Nephron (organoid): ENCODE measurements at regions not wholly inside any gene's neighbourhood (a gene's known extent, or its start where the extent isn't known, plus 50 kb on each side); places are given as distances from the start of the nearest gene placed in this dataset.
"Not testable (repeated sequence)": the region's sequence is repeated elsewhere in the genome, so short reads cannot be mapped to it uniquely, and the experiment has no call there.

Experiments
- H3K27ac Mint-ChIP-seq, 3 experiments: 2 replicates each; pipeline ENCODE4 v1.8.0; 2020; ENCODE audit warnings: mixed read lengths in 3 of 3, mild to moderate bottlenecking in 2 of 3, moderate library complexity in 1 of 3
- H3K27me3 Mint-ChIP-seq: 2 replicates; pipeline ENCODE4 v1.8.0; 2021; ENCODE audit warnings: low read depth, mild to moderate bottlenecking, moderate library complexity, mixed read lengths
- H3K36me3 Mint-ChIP-seq: 2 replicates; pipeline ENCODE4 v1.8.0; 2020; ENCODE audit warnings: low read depth, mixed read lengths
- H3K4me1 Mint-ChIP-seq: 2 replicates; pipeline ENCODE4 v1.8.0; 2020; ENCODE audit warnings: mixed read lengths
- H3K4me3 Mint-ChIP-seq, 3 experiments: 2 replicates each; pipeline ENCODE4 v1.8.0; 2020; ENCODE audit warnings: mild to moderate bottlenecking in 3 of 3, mixed read lengths in 3 of 3, moderate library complexity in 2 of 3
- H3K9me3 Mint-ChIP-seq: 2 replicates; pipeline ENCODE4 v1.8.0; 2020; ENCODE audit warnings: mixed read lengths
- TF ChIP-seq, protein P1 (sequence below), 3 experiments: fragments of 200-600 bp; sonication (generic); IDR thresholded peaks; one replicate each; pipeline ENCODE4 v1.5.0; 2021; ENCODE audit warnings: antibody characterized with exemption in 3 of 3; ENCODE audit not compliant: unreplicated experiment in 3 of 3

DNA sequence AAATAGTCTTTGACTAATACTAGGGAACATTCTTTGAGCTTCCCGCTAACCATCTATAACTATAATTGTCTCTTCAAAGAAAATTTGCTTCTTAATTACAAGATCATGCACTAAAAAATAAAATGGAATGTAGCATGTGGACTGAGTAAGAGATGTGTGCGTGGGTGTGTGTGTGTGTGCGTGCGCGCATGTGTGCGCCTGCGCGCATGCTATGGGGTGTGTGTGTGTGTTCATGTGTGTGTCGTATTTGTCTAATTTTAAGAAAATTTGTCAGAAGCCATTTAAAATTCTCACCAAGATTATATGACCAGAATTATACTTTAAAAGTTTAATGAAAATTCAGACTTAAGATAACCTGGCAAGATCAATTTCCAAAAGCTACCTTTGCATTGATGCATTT is 593.0 kb downstream of the ACTL7B start:
- H3K4me1 Mint-ChIP-seq = no peaks in the 10 kb centered on the region
- no peak overlapping the region for H3K27ac Mint-ChIP-seq
- TF ChIP-seq, protein P1, sequence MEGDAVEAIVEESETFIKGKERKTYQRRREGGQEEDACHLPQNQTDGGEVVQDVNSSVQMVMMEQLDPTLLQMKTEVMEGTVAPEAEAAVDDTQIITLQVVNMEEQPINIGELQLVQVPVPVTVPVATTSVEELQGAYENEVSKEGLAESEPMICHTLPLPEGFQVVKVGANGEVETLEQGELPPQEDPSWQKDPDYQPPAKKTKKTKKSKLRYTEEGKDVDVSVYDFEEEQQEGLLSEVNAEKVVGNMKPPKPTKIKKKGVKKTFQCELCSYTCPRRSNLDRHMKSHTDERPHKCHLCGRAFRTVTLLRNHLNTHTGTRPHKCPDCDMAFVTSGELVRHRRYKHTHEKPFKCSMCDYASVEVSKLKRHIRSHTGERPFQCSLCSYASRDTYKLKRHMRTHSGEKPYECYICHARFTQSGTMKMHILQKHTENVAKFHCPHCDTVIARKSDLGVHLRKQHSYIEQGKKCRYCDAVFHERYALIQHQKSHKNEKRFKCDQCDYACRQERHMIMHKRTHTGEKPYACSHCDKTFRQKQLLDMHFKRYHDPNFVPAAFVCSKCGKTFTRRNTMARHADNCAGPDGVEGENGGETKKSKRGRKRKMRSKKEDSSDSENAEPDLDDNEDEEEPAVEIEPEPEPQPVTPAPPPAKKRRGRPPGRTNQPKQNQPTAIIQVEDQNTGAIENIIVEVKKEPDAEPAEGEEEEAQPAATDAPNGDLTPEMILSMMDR (IDR thresholded peaks at IDR 0.05; ENCODE audit: unreplicated experiment in 3 of 3) = no peak
- no peaks in the 10 kb centered on the region for H3K9me3 Mint-ChIP-seq
- peaks cover 19% of the 10 kb centered on the region for H3K27me3 Mint-ChIP-seq
- no peaks in the 10 kb centered on the region for H3K36me3 Mint-ChIP-seq
- no peak overlapping the region for H3K4me3 Mint-ChIP-seq

GRCh38 chr9:108259917-108260675 is 595.7 kb downstream of the ACTL7B start:
- Mint-ChIP-seq H3K4me1 (peaks cover 5% of the 10 kb centered on the region), H3K27ac (no peak overlapping the region), H3K4me3 (no peak overlapping the region), H3K36me3 (no peaks in the 10 kb centered on the region), H3K27me3 (peaks cover 12% of the 10 kb centered on the region), H3K9me3 (no peaks in the 10 kb centered on the region)
- TF ChIP-seq, protein P1 (IDR thresholded peaks at IDR 0.05; ENCODE audit: unreplicated experiment in 3 of 3) = no peak

DNA sequence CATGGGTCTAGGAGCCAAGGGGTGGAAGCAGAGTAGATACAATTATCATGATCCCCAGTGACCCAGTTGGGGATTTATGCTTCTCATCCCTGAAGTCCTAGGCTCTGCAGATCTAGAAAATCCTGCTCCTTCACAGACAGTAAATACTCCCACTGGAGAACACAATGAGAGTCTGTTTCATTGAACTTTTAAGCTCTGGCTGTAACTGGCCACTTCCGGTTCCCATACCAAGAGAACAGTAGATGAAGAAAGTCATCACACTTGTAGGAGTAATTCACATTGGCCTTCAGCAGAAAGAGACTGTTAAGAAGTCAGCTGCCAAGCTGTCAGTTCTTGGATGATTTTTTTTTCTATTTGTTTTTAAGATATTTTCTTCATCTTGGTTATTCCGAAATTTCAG is 597.1 kb downstream of the ACTL7B start:
- H3K27ac Mint-ChIP-seq = no peak overlapping the region
- TF ChIP-seq, protein P1 (IDR thresholded peaks at IDR 0.05; ENCODE audit: unreplicated experiment in 3 of 3) = no peak
- no peaks in the 10 kb centered on the region for H3K36me3 Mint-ChIP-seq
- H3K4me3 Mint-ChIP-seq = no peak overlapping the region
- no peaks in the 10 kb centered on the region for H3K9me3 Mint-ChIP-seq
- H3K4me1 Mint-ChIP-seq = peaks cover 10% of the 10 kb centered on the region
- peaks cover 12% of the 10 kb centered on the region for H3K27me3 Mint-ChIP-seq

DNA sequence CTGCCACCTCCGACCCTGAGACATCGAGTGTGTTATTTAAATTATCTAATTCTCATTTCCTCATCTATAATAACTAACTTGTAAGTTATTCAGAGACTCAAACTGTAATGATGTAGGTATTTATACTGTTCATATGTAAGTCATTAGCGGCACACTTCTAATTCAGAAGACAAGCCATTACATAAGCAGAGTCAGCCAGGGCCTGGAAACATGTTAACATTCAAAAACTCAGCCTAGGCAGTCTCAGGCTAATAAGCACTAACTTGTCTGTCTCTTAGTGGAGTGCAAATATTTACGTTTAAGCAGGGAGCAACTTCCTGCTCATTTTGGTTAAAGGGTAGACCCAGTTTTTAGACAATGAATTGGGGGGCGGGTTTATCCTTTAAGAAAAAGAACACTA is 598.4 kb downstream of the ACTL7B start:
- Mint-ChIP-seq H3K27me3 (peaks cover 7% of the 10 kb centered on the region), H3K27ac (no peak overlapping the region), H3K9me3 (no peaks in the 10 kb centered on the region), H3K36me3 (no peaks in the 10 kb centered on the region), H3K4me3 (no peak overlapping the region), H3K4me1 (peaks cover 10% of the 10 kb centered on the region)
- TF ChIP-seq, protein P1 (IDR thresholded peaks at IDR 0.05; ENCODE audit: unreplicated experiment in 3 of 3) = no peak

DNA sequence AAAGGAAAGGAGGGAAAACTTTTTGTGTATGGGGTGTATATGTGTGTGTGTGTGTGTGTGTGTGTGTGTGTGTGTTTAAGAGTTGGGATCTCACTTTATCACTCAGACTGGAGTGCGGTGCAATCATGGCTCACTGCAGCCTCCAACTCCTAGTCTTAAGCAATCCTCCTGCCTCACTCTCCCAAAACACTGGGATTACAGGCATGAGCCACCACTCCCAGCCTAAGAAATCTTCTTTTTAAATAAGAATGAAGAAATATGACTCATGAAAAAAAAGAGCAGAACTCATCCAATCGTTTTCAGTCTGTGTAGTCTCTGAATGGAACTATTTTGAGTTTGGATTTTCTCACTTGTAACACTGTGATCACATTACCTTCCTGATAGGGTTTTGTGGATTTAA is 601.5 kb downstream of the ACTL7B start:
- peaks cover 3% of the 10 kb centered on the region for H3K27me3 Mint-ChIP-seq
- H3K4me3 Mint-ChIP-seq = no peak overlapping the region
- TF ChIP-seq, protein P1 (IDR thresholded peaks at IDR 0.05; ENCODE audit: unreplicated experiment in 3 of 3) = no peak
- peaks cover 2% of the 10 kb centered on the region for H3K9me3 Mint-ChIP-seq
- peaks cover 10% of the 10 kb centered on the region for H3K4me1 Mint-ChIP-seq
- no peak overlapping the region for H3K27ac Mint-ChIP-seq
- H3K36me3 Mint-ChIP-seq = no peaks in the 10 kb centered on the region

GRCh38 chr9:108247391-108247790 is 608.4 kb downstream of the ACTL7B start:
- not testable (repeated sequence) for H3K4me1 Mint-ChIP-seq, H3K27me3 Mint-ChIP-seq, H3K36me3 Mint-ChIP-seq, H3K4me3 Mint-ChIP-seq, H3K27ac Mint-ChIP-seq, H3K9me3 Mint-ChIP-seq
